ENCODE measurements at regions not wholly inside any gene's neighbourhood (a gene's known extent, or its start where the extent isn't known, plus 50 kb on each side); places are given as distances from the start of the nearest gene placed in this dataset.
"Not testable (repeated sequence)": the region's sequence is repeated elsewhere in the genome, so short reads cannot be mapped to it uniquely, and the experiment has no call there.

DNA sequence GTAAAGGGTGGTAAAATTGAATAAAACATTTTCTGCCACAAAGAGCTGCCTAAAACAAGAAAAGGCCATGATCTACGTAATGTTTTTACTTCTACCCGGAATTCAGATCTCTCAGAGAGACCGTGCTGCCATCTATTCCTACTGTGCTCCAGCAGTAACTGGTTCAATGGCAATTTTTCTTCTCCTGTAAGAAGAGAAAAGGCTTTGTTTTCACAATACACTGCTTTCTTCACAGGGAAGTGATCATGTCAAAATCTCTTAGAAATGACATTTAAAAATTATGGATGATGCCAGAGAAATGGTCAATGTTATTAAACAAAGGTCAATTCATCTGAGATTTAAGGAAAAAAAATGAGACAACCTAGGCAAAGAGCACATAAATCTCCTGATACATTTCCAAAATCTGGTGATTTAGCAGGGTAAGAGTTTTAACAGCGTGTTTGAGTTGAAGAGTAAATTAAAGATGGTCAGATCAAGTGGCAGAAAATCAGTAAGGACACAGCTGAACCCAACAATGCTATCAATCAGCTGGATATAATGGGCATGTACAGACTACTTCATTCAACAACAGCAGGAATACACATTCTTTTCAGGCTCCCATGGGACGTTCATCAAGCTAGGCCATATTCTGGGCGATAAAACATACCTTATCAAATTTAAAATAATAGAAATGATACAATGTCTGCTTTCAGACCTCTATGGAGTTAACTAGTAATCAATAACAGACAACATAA is 523.1 kb downstream of the CHSY3 start:
- DNase-seq = no peak

GRCh38 chr5:130425424-130425823 is 521.2 kb downstream of the CHSY3 start:
- no peak for DNase-seq

DNA sequence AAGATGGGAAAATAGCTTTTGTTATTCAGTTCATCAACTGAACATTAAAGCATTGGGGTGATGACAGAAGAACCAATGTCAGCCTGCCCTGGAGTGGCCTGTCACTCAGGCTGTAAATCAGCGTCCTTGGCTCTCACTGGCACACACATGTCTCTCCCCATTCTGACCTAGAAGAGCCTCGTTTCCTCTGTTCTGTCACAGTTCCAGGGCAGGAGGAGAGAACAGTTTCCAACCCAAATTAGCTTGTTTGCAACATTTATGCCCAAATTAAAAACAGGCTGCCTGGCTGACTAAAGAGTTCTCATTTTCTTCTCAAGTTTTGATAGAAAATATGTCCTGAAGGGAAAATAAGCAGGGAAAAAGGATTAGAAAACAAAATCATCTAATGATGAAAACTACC is 520.1 kb downstream of the CHSY3 start:
- DNase-seq = no peak

DNA sequence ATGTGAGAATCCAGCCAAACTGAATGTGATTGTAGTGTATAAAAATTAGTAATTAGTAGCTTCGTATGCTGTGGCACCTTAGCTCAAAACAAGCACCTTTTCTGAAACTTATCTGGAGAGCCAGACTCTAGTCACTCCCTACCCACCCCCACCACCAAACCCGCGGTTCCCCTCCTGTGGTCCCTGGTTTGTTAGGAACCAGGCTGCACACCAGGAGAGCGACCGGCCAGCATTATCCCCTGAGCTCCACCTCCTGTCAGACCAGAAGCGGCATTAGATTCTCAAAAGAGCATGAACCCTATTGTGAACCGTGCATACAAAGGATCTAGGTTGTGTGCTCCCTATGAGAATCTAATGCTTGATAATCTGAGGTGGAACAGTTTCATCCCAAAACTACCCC is 498.6 kb downstream of the CHSY3 start:
- no peak for DNase-seq

DNA sequence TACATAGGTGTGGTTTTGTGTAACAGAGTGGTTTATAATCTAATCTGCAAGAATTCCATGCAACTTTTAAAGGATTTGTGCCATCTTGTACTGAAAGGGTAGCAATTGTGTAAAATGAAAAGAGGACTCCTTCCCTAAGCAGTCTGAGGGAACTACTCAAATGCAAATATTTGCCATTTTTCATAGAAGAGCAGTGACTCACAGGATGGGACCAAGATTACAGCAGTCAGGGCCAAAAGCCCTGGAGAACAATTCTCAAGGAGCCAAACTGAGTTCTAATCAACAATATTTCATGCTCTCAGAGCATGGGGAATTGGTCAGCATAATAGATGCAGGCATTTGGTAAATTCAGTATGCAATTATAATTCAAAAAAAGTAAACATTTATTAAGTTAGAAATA is 495.8 kb downstream of the CHSY3 start:
- no peak for DNase-seq

- DNase-seq = no peak
Observed at GRCh38 chr5:130398825-130399224, 494.6 kb downstream of the CHSY3 start.

GRCh38 chr5:130397727-130398126 is 493.5 kb downstream of the CHSY3 start:
- not testable (repeated sequence) for DNase-seq

DNA sequence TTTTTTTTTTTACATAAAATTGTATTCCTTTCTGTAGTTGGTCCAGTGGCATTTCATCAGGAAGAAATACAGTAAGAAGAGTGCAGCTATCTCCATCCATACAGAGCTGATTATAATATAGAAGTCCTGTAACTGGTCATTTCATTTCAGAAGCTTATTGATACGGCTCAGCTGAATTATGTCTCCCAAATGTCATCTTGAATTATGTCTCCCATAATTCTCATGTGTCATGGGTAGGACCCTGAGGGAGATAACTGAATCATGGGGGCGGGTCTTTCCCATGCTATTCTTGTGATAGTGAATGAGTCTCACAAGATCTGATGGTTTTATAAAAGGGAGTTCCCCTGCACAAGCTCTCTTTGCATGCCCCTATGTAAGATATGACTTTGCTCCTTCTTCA is 492.9 kb downstream of the CHSY3 start:
- DNase-seq = no peak

GRCh38 chr5:130391727-130392264 is 487.5 kb downstream of the CHSY3 start:
- not testable (repeated sequence) for DNase-seq

DNA sequence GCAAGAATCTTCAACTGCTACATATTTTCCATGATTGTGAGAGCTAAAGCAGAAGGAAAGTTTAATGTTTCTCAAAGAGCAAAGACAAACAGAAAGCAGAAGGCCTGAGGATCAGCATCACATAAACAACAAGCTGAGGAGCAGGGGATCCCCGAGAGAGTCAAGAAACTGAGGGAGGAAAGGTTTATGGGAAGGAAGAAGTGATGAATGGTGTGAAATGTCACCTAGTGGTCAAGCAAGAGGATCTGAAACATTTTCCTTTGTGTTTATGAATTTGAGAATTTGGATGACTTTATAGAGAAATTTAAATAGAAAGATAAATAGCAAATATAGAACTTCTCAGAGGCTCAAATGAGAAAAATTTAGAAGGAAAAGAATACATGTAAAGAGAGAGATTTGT is 481.9 kb downstream of the CHSY3 start:
- DNase-seq = no peak

GRCh38 chr5:130385656-130386055 is 481.4 kb downstream of the CHSY3 start:
- DNase-seq = no peak

DNA sequence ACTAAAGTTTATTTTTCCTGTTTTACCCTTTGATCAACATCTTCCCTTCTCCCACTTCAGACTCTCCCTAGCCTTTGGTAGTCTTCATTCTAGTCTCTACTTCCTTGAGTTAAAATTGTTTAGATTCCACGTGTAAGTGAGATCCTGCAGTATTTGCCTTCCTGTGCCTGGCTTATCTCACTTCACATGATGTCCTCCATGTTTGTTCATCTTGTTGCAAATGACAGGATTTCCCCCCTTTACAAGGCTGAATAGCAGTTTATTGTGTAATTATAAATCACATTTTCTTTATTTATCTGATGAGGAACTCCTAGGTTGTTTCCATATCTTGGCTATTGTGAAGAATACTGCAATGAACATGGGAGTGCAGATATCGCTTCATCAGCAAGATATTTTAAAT is 461.7 kb downstream of the CHSY3 start:
- no peak for DNase-seq

DNA sequence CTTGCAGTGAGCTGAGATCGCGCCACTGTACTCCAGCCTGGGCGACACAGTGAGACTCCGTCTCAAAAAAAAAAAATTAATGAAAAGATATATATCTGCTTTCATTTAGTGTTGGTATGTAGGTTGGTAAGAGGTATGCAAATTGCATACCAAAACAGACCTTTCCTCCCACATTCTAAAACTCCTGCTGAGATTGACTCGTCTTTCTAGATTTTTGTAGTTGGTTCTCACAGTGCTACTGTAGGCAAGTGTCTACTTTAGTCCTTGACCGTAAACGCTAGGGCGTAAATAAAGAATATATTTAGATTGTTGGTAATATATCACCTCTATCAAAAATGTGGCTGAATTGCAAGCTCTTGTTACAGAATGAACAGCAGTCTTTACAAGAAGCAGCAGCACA is 445.9 kb downstream of the CHSY3 start:
- DNase-seq = no peak

GRCh38 chr5:130337179-130337888 is 433.1 kb downstream of the CHSY3 start:
- DNase-seq = no peak

DNA sequence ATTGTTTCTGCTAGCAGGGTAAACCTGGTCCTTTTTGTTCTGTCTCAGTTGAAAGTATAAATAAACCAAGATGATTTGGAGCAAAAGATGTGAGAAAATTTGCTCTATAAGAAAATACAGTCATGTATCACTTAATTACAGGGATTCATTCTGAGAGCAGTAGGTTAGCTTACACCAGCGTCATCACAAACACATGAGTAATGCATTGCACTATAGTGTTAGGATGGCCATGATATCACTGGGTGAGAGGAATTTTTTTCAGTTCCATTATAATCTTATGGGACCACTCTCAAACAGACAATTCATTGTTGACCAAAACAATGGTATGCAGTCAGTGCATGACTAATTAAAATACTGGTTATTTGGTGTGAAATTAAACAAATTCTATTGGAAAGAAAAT is 430.9 kb downstream of the CHSY3 start:
- no peak for DNase-seq

GRCh38 chr5:130333089-130333488 is 428.8 kb downstream of the CHSY3 start:
- DNase-seq = no peak

- no peak for DNase-seq
Observed at GRCh38 chr5:130331332-130331731, 427.1 kb downstream of the CHSY3 start.

DNA sequence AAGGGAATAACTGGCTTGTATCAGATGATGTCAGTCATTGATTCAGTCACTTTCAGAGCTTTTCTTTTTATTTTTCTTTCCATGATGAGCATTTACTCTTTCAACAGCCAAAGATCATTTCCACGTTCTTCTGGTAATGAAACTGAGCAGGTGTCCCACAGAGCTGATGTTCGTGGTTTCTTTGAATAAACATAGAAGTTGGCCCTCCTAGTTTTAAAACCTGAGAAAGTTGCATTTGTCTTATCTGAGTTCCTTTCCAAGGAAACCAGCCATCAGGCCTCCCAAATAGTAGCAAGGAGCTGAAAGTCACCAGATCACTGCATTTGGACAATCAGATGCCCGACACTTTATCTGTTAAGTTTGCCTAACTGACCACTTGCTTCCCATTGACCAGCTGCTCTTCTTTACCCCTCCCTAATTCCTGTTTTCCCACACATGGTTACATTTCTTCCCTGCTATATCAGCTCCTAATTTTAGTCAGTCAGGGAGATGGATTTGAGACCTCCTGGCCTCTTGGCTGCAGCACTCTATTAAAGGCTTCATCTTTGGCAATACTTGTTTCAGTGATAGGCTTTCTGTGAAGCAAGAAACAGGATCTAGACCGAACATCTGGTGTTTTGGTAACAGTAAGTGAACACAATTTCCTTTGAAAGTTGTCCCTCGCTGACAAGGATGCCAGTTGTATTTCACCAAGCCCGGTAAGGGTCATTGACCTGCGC is 420.8 kb downstream of the CHSY3 start:
- no peak for DNase-seq

GRCh38 chr5:130323804-130324454 is 419.7 kb downstream of the CHSY3 start:
- no peak for DNase-seq

DNA sequence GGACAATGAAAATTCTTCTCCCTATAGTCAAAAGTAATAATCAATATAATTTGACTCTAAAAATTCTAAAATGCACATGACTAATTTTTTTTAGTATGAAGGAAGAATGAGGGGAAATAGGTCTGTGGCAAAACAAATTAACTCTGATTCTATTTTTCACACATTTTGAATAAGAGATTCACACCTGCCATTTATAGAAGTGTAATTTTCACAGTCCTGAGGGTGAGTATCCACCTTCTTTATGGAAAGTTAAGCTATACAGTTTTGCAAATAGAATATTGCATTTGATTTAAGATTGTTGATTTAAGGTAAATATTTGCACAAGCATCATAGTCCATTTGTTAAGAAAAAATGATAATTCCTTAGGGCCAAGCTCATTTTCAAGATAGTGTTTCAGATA is 417.7 kb downstream of the CHSY3 start:
- DNase-seq = no peak

DNA sequence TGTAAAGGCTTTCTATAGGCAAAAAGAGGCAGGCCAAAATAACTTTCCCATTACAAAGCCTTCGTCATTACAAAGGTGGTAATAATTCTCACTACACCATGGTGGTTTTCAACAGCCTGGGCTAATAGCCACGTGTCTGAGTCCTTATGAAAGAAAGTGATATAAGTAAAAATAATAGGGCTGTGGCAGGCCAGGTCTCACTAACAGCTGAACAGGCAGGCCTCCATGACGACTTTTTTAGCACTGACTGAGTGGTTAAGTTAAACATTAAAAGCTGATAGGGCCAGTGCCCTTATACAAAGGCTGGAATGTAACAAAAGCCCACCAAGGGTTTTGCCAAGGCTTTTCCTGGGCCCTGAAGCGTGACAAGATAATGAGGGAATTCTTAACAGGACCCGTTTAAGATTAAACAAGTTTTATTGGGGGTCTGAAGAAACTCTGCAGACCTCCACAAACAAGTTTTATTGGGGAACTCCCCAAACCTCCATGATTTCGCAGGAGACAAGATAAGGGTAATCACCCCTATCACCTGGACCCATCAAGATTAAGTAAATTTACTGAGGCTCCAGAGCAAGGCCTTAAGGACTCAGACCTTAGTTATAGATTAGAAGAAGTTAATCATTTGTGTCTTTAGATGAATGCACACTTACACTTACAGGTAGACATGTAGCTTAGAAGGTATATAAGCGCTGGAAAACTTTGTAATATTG is 412.9 kb downstream of the CHSY3 start:
- DNase-seq = no peak

GRCh38 chr5:130295235-130295634 is 391.0 kb downstream of the CHSY3 start:
- DNase-seq = no peak

GRCh38 chr5:130294798-130295197 is 390.5 kb downstream of the CHSY3 start:
- DNase-seq = not testable (repeated sequence)
